ENCODE measurements at regions not wholly inside any gene's neighbourhood (a gene's known extent, or its start where the extent isn't known, plus 50 kb on each side); places are given as distances from the start of the nearest gene placed in this dataset.

DNA sequence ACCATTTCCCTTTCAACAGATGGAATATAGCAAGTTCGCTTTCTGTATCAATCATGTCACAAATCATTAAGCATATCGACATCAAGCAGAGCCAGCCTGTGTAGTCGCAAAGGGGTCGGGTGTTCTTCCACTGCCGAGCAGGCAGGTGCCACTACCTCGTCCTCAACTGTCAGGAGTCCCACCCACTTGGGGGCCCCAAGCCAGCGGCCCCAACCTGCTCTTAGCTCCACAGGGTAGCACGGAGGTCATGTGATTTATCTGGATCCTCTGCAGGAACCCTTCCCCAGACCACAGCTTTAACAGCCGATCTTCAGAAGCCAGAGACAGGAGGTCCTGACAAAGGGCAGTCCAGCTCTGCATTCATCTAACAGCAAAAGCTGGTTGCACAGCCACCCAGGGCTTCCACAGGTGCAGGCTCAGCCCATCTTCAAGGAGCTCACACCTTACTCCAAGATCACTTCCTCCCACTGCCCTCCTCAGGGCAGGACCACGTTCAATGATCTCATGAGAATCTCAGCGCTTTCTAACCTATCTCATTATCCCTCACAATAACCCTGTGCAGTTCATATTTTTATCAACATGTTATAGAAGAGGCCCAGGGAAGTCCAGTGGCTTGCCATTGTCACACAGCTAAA, 110.2 kb downstream of the TRIM29 start (continued):
- TF ChIP-seq ETV6 (IDR thresholded peaks at IDR 0.05; ENCODE audit: borderline replicate concordance in 1 of 2, low read depth in 2 of 2, low read length in 1 of 2) (no peak), ETV6 (CRISPR knock-in tag; IDR thresholded peaks at IDR 0.05; ENCODE audit: borderline replicate concordance) (no peak), RFX7 (CRISPR knock-in tag; IDR thresholded peaks at IDR 0.05) (no peak)

DNA sequence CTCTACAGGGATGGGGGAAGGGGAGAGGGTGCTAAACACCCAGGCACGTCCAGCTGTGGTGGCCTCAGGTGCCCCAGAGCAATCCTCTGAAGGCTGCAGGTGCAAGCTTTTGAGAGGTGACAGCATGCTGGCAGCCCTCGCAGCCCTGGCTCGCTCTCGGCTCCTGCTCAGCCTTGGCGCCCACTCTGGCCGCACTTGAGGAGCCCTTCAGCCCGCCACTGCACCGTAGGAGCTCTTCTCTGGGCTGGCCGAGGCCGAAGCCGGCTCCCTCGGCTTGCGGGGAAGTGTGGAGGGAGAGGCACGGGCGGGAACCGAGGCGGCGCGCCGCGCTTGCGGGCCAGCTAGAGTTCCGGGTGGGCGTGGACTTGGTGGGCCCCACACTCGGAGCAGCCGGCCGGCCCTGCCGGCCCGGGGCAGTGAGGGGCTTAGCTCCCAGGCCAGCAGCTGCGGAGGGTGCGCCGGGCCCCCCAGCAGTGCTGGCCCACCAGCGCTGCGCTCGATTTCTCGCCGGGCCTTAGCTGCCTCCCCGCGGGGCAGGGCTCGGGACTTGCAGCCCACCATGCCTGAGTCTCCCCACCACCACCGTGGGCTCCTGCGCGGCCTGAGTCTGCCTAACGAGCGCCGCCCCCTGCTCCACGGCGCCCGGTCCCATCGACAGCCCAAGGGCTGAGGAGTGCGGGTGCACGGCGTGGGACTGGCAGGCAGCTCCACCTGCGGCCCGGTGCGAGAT, 112.1 kb downstream of the TRIM29 start:
- Histone ChIP-seq H3K9me3 (replicated peaks; ENCODE audit: control insufficient read depth, insufficient read depth, low read depth, low read length) (no peaks in the 10 kb centered on the region), H3K36me3 (ENCODE audit: control insufficient read depth, insufficient read depth, low read length) (no peaks in the 10 kb centered on the region), H3K27me3 (ENCODE audit: control insufficient read depth in 2 of 2, insufficient read depth in 2 of 2, low read length in 2 of 2) (peaks cover 0 to 17% of the 10 kb centered on the region in 2 experiments; a peak in 2 of 5 replicates), H3K27ac (ENCODE audit: extremely low read depth, low read depth, low read length) (no peak overlapping the region), H2AFZ (ENCODE audit: low read depth, low read length) (no peak overlapping the region), H3K9me1 (ENCODE audit: control insufficient read depth, insufficient read depth, low read length) (no peaks in the 10 kb centered on the region), H3K4me3 (no peak overlapping the region), H3K79me2 (ENCODE audit: control insufficient read depth, insufficient read depth, low read length) (no peaks in the 10 kb centered on the region), H3K4me1 (replicated peaks in 1 of 2; ENCODE audit: control insufficient read depth in 2 of 2, insufficient read depth in 2 of 2, low read length in 2 of 2) (no peaks in the 10 kb centered on the region), H3K9ac (ENCODE audit: insufficient read depth in 1 of 2, low read depth in 2 of 2, low read length in 2 of 2) (no peak overlapping the region), H3K4me2 (ENCODE audit: insufficient read depth, low read length) (no peak overlapping the region), H4K20me1 (replicated peaks; ENCODE audit: control insufficient read depth, insufficient read depth, low read length) (no peaks in the 10 kb centered on the region)
- ATAC-seq (no peak), FAIRE-seq (no peak), DNase-seq (ENCODE audit: extremely low read depth in 1 of 4, low spot score in 3 of 4) (no peak)
- BruUV-seq (replicated peaks): no TSS peak
- POLR2A ChIA-PET: interaction anchor here (0.9 kb wide), 1 partner anchor 11 kb away, joined by 3 read pairs; no protein-coding TSS in a partner anchor
- TF ChIP-seq, protein P1, sequence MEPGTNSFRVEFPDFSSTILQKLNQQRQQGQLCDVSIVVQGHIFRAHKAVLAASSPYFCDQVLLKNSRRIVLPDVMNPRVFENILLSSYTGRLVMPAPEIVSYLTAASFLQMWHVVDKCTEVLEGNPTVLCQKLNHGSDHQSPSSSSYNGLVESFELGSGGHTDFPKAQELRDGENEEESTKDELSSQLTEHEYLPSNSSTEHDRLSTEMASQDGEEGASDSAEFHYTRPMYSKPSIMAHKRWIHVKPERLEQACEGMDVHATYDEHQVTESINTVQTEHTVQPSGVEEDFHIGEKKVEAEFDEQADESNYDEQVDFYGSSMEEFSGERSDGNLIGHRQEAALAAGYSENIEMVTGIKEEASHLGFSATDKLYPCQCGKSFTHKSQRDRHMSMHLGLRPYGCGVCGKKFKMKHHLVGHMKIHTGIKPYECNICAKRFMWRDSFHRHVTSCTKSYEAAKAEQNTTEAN (CRISPR knock-in tag; IDR thresholded peaks at IDR 0.05): no peak
- TF ChIP-seq ZNF12 (CRISPR knock-in tag; IDR thresholded peaks at IDR 0.05) (no peak), KDM4B (IDR thresholded peaks at IDR 0.05; ENCODE audit: borderline replicate concordance in 2 of 2, low read depth in 1 of 2) (no peak), ZNF785 (CRISPR knock-in tag; IDR thresholded peaks at IDR 0.05) (no peak), ZNF780A (CRISPR knock-in tag; IDR thresholded peaks at IDR 0.05) (no peak)
- TF ChIP-seq, protein P2, sequence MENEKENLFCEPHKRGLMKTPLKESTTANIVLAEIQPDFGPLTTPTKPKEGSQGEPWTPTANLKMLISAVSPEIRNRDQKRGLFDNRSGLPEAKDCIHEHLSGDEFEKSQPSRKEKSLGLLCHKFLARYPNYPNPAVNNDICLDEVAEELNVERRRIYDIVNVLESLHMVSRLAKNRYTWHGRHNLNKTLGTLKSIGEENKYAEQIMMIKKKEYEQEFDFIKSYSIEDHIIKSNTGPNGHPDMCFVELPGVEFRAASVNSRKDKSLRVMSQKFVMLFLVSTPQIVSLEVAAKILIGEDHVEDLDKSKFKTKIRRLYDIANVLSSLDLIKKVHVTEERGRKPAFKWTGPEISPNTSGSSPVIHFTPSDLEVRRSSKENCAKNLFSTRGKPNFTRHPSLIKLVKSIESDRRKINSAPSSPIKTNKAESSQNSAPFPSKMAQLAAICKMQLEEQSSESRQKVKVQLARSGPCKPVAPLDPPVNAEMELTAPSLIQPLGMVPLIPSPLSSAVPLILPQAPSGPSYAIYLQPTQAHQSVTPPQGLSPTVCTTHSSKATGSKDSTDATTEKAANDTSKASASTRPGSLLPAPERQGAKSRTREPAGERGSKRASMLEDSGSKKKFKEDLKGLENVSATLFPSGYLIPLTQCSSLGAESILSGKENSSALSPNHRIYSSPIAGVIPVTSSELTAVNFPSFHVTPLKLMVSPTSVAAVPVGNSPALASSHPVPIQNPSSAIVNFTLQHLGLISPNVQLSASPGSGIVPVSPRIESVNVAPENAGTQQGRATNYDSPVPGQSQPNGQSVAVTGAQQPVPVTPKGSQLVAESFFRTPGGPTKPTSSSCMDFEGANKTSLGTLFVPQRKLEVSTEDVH (IDR thresholded peaks at IDR 0.05; ENCODE audit: low read depth, partially characterized antibody): no peak
- TF ChIP-seq, protein P3, sequence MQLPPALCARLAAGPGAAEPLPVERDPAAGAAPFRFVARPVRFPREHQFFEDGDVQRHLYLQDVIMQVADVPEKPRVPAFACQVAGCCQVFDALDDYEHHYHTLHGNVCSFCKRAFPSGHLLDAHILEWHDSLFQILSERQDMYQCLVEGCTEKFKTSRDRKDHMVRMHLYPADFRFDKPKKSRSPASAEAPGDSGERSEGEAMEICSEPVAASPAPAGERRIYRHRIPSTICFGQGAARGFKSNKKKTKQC (CRISPR knock-in tag; IDR thresholded peaks at IDR 0.05): no peak
- WGBS (ENCODE audit: insufficient coverage, low coverage, missing lambda C conversion rate): 20% methylated on average over 25 of the region's 56 CpGs
- intact Hi-C loops (cut with micrococcal nuclease): no loop called here
- in situ Hi-C loops (cut with MboI): no loop called here
- CTCF ChIA-PET (ENCODE audit: low intra/inter-chr PET ratio): no interaction called here

All from K562 (cell line).